GM10248 (cell line): ENCODE measurements at regions not wholly inside any gene's neighbourhood (a gene's known extent, or its start where the extent isn't known, plus 50 kb on each side); places are given as distances from the start of the nearest gene placed in this dataset.
"Not testable (repeated sequence)": the region's sequence is repeated elsewhere in the genome, so short reads cannot be mapped to it uniquely, and the experiment has no call there.

Source experiments
- CTCF ChIA-PET: fragments of 300-600 bp; sonication (Branson Sonifier 250); formaldehyde crosslinking; extraction: SDS; loops from one replicate; lab custom pipeline; 2021; ENCODE audit warnings: antibody characterized with exemption; lab: Yijun Ruan, JAX
- POLR2A ChIA-PET: fragments of 350-650 bp; sonication (Branson Sonifier 250); formaldehyde crosslinking; extraction: SDS; loops from one replicate; lab custom pipeline; 2020; ENCODE audit warnings: antibody characterized with exemption; lab: Yijun Ruan, JAX
- DNase-seq: peaks from one replicate; pipeline ENCODE4 v3.0.0; 2012; ENCODE audit errors: extremely low spot score
- CTCF ChIP-seq: IDR thresholded peaks from 2 replicates; pipeline ENCODE4 v1.5.1; 2012; ENCODE audit warnings: mild to moderate bottlenecking, low read depth; ENCODE audit errors: extremely low read depth, missing control alignments, control extremely low read depth

GRCh38 chr4:13678186-13678924, 50.8 kb upstream of the BOD1L1 start:
- POLR2A ChIA-PET: no interaction called here
- DNase-seq: no peak
- CTCF ChIA-PET: interaction anchor here (1.0 kb wide), 1 partner anchor 8 kb away, joined by 3 read pairs; no protein-coding TSS in a partner anchor
- TF ChIP-seq CTCF: no peak

GRCh38 chr4:13681570-13681969, 54.0 kb upstream of the BOD1L1 start:
- no peak for TF ChIP-seq CTCF
- DNase-seq: no peak
- ChIA-PET CTCF (no interaction called here), POLR2A (no interaction called here)

GRCh38 chr4:13694256-13694655, 66.7 kb upstream of the BOD1L1 start:
- POLR2A ChIA-PET: no interaction called here
- no peak for DNase-seq
- CTCF ChIA-PET: no interaction called here
- TF ChIP-seq CTCF: no peak

GRCh38 chr4:13698296-13698695, 70.8 kb upstream of the BOD1L1 start:
- ChIA-PET CTCF (interaction anchor here (1.1 kb wide), 1 partner anchor 12 kb away, joined by 3 read pairs; no protein-coding TSS in a partner anchor), POLR2A (no interaction called here)
- DNase-seq: no peak
- no peak for TF ChIP-seq CTCF

- CTCF ChIA-PET: no interaction called here
- TF ChIP-seq CTCF: no peak
- POLR2A ChIA-PET: no interaction called here
- DNase-seq: no peak
Measured at GRCh38 chr4:13700021-13700857, 72.7 kb upstream of the BOD1L1 start.

- POLR2A ChIA-PET, CTCF ChIA-PET, DNase-seq: not testable (repeated sequence)
Measured at GRCh38 chr4:13700858-13701140, 73.3 kb upstream of the BOD1L1 start.

- TF ChIP-seq CTCF: no peak
- ChIA-PET CTCF (no interaction called here), POLR2A (no interaction called here)
- no peak for DNase-seq
Measured at GRCh38 chr4:13701937-13702446, 74.5 kb upstream of the BOD1L1 start.
